ENCODE measurements at regions not wholly inside any gene's neighbourhood (a gene's known extent, or its start where the extent isn't known, plus 50 kb on each side); places are given as distances from the start of the nearest gene placed in this dataset.

GRCh38 chr4:106691749-106692148 lies 323.2 kb upstream of the GIMD1 start:
- Histone ChIP-seq H3K79me1 (ENCODE audit: insufficient read depth, low read depth, low read length, poor library complexity, severe bottlenecking) (no peaks in the 10 kb centered on the region), H4K5ac (ENCODE audit: insufficient read length, low read depth, low read length) (no peak overlapping the region), H3K14ac (ENCODE audit: insufficient read depth, low read length) (no peak overlapping the region), H4K91ac (ENCODE audit: insufficient read length, low read depth, low read length) (no peak overlapping the region), H3K27ac (ENCODE audit: insufficient read length, low read depth, low read length) (no peak overlapping the region), H4K20me1 (ENCODE audit: control insufficient read depth, insufficient read depth, insufficient read length) (no peaks in the 10 kb centered on the region), H3T11ph (ENCODE audit: low read length) (no peak overlapping the region), H3K4me2 (ENCODE audit: insufficient read depth, insufficient read length, low read length) (no peak overlapping the region), H4K8ac (replicated peaks; ENCODE audit: insufficient read length, low read depth, low read length) (no peak overlapping the region), H3K79me2 (ENCODE audit: insufficient read depth, low read length) (no peaks in the 10 kb centered on the region), H2BK15ac (ENCODE audit: low read depth, low read length) (no peak overlapping the region), H3K4me1 (ENCODE audit: insufficient read depth, low read length) (no peaks in the 10 kb centered on the region), H2BK5ac (ENCODE audit: insufficient read length, low read length) (no peak overlapping the region), H2BK120ac (ENCODE audit: low read depth, low read length, poor library complexity, severe bottlenecking) (no peak overlapping the region), H2AK5ac (ENCODE audit: insufficient read length, low read length) (no peak overlapping the region), H3K4ac (ENCODE audit: low read depth, low read length) (no peak overlapping the region), H2BK12ac (ENCODE audit: insufficient read length, low read depth, low read length) (no peak overlapping the region), H3K56ac (ENCODE audit: insufficient read length, low read depth, low read length) (no peak overlapping the region), H3K27me3 (ENCODE audit: insufficient read depth, low read length) (no peaks in the 10 kb centered on the region), H3K9ac (ENCODE audit: extremely low read depth, insufficient read length, low read length) (no peak overlapping the region), H2BK20ac (ENCODE audit: low read depth, low read length, poor library complexity, severe bottlenecking) (no peak overlapping the region), H3K9me3 (ENCODE audit: control insufficient read depth, low read depth, low read length) (no peaks in the 10 kb centered on the region), H3K18ac (ENCODE audit: insufficient read length, low read depth, low read length) (no peak overlapping the region), H2AFZ (ENCODE audit: low read length) (no peak overlapping the region), H3K23ac (ENCODE audit: insufficient read length, low read depth, low read length) (no peak overlapping the region), H3K23me2 (ENCODE audit: insufficient read length, low read depth, low read length, poor library complexity, severe bottlenecking) (no peaks in the 10 kb centered on the region)
- Mint-ChIP-seq H3K9me3 (no peaks in the 10 kb centered on the region), H3K4me3 (no peak overlapping the region), H3K4me1 (peaks cover 0 to 2% of the 10 kb centered on the region in 2 experiments; a peak in 2 of 4 replicates), H3K27me3 (ENCODE audit: low read depth) (no peaks in the 10 kb centered on the region), H3K36me3 (ENCODE audit: insufficient read depth in 1 of 3, low read depth in 3 of 3) (no peaks in the 10 kb centered on the region), H3K27ac (no peak overlapping the region)
- TF ChIP-seq, protein P1, sequence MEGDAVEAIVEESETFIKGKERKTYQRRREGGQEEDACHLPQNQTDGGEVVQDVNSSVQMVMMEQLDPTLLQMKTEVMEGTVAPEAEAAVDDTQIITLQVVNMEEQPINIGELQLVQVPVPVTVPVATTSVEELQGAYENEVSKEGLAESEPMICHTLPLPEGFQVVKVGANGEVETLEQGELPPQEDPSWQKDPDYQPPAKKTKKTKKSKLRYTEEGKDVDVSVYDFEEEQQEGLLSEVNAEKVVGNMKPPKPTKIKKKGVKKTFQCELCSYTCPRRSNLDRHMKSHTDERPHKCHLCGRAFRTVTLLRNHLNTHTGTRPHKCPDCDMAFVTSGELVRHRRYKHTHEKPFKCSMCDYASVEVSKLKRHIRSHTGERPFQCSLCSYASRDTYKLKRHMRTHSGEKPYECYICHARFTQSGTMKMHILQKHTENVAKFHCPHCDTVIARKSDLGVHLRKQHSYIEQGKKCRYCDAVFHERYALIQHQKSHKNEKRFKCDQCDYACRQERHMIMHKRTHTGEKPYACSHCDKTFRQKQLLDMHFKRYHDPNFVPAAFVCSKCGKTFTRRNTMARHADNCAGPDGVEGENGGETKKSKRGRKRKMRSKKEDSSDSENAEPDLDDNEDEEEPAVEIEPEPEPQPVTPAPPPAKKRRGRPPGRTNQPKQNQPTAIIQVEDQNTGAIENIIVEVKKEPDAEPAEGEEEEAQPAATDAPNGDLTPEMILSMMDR (conservative IDR thresholded peaks at IDR 0.05): peak; percentile 63
- no peak for DNase-seq
- no CpG with 5 or more reads among the region's 2 CpGs for WGBS (ENCODE audit: extremely low coverage, insufficient read length, low lambda C conversion rate)

All from H9 (cell line).